LNCaP clone FGC (cell line): ENCODE measurements at regions not wholly inside any gene's neighbourhood (a gene's known extent, or its start where the extent isn't known, plus 50 kb on each side); places are given as distances from the start of the nearest gene placed in this dataset.

Source experiments
- DNase-seq: peaks from one replicate; pipeline ENCODE4 v3.0.0-alpha.2; 2011; ENCODE audit warnings: low read depth
- H3K4me3 ChIP-seq: 2 replicates; pipeline ENCODE4 v1.5.1; 2011; ENCODE audit warnings: mild to moderate bottlenecking, low read depth, low read length, control low read depth
- TF ChIP-seq, protein P1 (sequence below): IDR thresholded peaks from 2 replicates; pipeline ENCODE4 v1.5.1; 2012; ENCODE audit warnings: mild to moderate bottlenecking; ENCODE audit not compliant: control insufficient read depth, insufficient read depth; ENCODE audit errors: extremely low read depth

DNA sequence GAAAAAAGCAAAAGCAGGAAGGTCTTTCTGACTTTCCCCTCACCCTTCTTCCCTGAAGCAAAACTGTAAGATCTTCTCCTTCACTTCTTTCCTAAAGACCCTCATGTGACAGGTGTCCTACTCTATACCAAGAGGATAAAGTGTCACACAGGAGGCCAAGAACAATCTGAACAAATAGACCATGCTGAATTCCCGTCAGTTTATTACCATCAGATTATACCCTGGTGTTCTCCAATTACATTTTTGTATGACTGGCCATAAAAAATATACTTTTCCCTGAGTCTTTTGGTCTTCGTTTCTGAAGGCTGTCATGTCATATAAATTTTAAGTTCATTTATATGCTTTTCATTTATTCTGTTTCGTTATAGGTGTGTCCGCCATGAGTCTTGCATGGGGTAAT lies 371.4 kb upstream of the CNTN4 start:
- DNase-seq = no peak
- TF ChIP-seq, protein P1, sequence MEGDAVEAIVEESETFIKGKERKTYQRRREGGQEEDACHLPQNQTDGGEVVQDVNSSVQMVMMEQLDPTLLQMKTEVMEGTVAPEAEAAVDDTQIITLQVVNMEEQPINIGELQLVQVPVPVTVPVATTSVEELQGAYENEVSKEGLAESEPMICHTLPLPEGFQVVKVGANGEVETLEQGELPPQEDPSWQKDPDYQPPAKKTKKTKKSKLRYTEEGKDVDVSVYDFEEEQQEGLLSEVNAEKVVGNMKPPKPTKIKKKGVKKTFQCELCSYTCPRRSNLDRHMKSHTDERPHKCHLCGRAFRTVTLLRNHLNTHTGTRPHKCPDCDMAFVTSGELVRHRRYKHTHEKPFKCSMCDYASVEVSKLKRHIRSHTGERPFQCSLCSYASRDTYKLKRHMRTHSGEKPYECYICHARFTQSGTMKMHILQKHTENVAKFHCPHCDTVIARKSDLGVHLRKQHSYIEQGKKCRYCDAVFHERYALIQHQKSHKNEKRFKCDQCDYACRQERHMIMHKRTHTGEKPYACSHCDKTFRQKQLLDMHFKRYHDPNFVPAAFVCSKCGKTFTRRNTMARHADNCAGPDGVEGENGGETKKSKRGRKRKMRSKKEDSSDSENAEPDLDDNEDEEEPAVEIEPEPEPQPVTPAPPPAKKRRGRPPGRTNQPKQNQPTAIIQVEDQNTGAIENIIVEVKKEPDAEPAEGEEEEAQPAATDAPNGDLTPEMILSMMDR = no peak

GRCh38 chr3:1728510-1728909 lies 370.2 kb upstream of the CNTN4 start:
- no peak for DNase-seq
- no peak overlapping the region for H3K4me3 ChIP-seq
- TF ChIP-seq, protein P1 = no peak

More for the DNA sequence above, 371.4 kb upstream of the CNTN4 start:
- no peak overlapping the region for H3K4me3 ChIP-seq

GRCh38 chr3:1734494-1735122 lies 364.1 kb upstream of the CNTN4 start:
- DNase-seq = no peak
- H3K4me3 ChIP-seq = no peak overlapping the region
- TF ChIP-seq, protein P1 = no peak

GRCh38 chr3:1752205-1752604 lies 346.5 kb upstream of the CNTN4 start:
- TF ChIP-seq, protein P1 = no peak
- H3K4me3 ChIP-seq = no peak overlapping the region
- DNase-seq = no peak

DNA sequence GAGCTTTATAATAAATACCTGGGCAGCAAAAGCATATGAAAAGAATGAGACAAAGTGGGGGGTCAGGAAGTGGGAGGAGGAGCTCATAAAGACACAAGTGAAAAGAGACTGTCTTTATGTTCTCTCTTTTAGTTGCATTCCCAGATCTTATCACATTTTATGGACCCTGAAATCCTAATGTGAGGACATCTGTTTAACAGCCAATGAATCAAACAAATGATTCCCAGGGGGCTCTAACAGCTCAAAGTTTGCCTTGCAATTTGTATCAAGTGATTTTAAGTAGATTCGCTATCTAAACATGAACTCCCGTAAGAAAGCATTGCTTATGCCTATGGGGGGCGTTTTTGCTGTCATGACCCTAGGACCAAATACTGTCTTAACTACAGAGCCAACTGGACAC lies 332.3 kb upstream of the CNTN4 start:
- no peak for DNase-seq
- no peak overlapping the region for H3K4me3 ChIP-seq
- TF ChIP-seq, protein P1 = no peak

DNA sequence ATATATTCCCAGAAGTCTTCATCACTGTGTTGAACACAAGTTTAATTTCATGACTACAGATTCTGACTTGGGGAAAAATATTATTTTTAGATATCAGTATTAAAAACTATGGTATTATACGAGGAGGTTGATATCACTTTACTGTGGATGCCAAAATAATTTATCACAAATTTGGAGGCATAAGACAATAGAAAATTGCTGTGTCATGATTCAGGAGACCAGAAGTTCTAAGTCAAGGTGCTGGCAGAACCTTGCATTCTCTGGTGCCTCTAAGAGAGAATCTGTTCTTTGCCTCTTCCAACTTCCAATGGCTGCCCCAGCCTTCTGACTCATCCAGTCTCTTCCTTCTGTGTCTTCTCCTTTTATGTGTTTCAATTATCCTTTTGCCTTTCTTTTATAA lies 325.0 kb upstream of the CNTN4 start:
- DNase-seq = no peak

DNA sequence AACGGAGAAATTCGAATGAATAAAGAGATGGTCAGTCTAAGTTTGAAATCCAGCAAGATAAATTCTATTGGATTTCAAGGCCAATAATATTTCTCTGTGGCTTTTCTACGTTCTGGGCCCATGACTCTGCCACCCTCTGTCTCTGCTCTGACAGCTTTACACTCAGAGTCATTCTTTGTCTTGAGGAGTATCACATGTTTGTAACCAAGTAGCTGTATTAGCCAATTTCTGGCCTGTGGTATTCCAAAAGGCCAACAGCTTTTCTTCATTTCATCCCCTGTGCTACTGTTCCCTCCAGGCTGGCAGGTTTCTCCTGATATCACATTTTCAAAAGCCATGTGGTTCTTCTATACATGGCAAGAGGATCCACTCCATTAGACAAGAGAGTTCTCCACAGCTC lies 324.1 kb upstream of the CNTN4 start:
- TF ChIP-seq, protein P1 = no peak
- no peak overlapping the region for H3K4me3 ChIP-seq
- DNase-seq = no peak

More for the DNA sequence above, 325.0 kb upstream of the CNTN4 start:
- TF ChIP-seq, protein P1 = no peak
- H3K4me3 ChIP-seq = no peak overlapping the region
